ENCODE measurements at regions not wholly inside any gene's neighbourhood (a gene's known extent, or its start where the extent isn't known, plus 50 kb on each side); places are given as distances from the start of the nearest gene placed in this dataset.

GRCh38 chr2:5540856-5541255 is 151.3 kb upstream of the SOX11 start:
- DNase-seq (ENCODE audit: low read depth): no peak

- no peak for DNase-seq (ENCODE audit: low read depth)
Measured at GRCh38 chr2:5544205-5544786, 147.9 kb upstream of the SOX11 start.

- DNase-seq (ENCODE audit: low read depth): no peak
Measured at GRCh38 chr2:5546181-5546580, 146.0 kb upstream of the SOX11 start.

GRCh38 chr2:5548991-5549715 is 143.0 kb upstream of the SOX11 start:
- no peak for DNase-seq (ENCODE audit: low read depth)

- DNase-seq (ENCODE audit: low read depth): no peak
Measured at GRCh38 chr2:5549771-5550170, 142.4 kb upstream of the SOX11 start.

- no peak for DNase-seq (ENCODE audit: low read depth)
Measured at GRCh38 chr2:5555636-5556035, 136.5 kb upstream of the SOX11 start.

- no peak for DNase-seq (ENCODE audit: low read depth)
Measured at GRCh38 chr2:5561006-5561405, 131.2 kb upstream of the SOX11 start.

- DNase-seq (ENCODE audit: low read depth): no peak
Measured at GRCh38 chr2:5562426-5562825, 129.8 kb upstream of the SOX11 start.

GRCh38 chr2:5562865-5563264 is 129.3 kb upstream of the SOX11 start:
- DNase-seq (ENCODE audit: low read depth): no peak

- no peak for DNase-seq (ENCODE audit: low read depth)
Measured at GRCh38 chr2:5563411-5563810, 128.8 kb upstream of the SOX11 start.

GRCh38 chr2:5569256-5569655 is 122.9 kb upstream of the SOX11 start:
- no peak for DNase-seq (ENCODE audit: low read depth)

- DNase-seq (ENCODE audit: low read depth): no peak
Measured at GRCh38 chr2:5576015-5576414, 116.2 kb upstream of the SOX11 start.

- DNase-seq (ENCODE audit: low read depth): no peak
Measured at GRCh38 chr2:5587766-5588165, 104.4 kb upstream of the SOX11 start.

- DNase-seq (ENCODE audit: low read depth): no peak
Measured at GRCh38 chr2:5588601-5589000, 103.6 kb upstream of the SOX11 start.

GRCh38 chr2:5589183-5589582 is 103.0 kb upstream of the SOX11 start:
- DNase-seq (ENCODE audit: low read depth): no peak

GRCh38 chr2:5590886-5591285 is 101.3 kb upstream of the SOX11 start:
- DNase-seq (ENCODE audit: low read depth): no peak

- DNase-seq (ENCODE audit: low read depth): no peak
Measured at GRCh38 chr2:5592916-5593315, 99.3 kb upstream of the SOX11 start.

- no peak for DNase-seq (ENCODE audit: low read depth)
Measured at GRCh38 chr2:5594249-5594695, 97.9 kb upstream of the SOX11 start.

- no peak for DNase-seq (ENCODE audit: low read depth)
Measured at GRCh38 chr2:5596868-5597267, 95.3 kb upstream of the SOX11 start.

GRCh38 chr2:5598156-5598555 is 94.0 kb upstream of the SOX11 start:
- DNase-seq (ENCODE audit: low read depth): no peak

GRCh38 chr2:5609201-5609600 is 83.0 kb upstream of the SOX11 start:
- no peak for DNase-seq (ENCODE audit: low read depth)

- no peak for DNase-seq (ENCODE audit: low read depth)
Measured at GRCh38 chr2:5612666-5613065, 79.5 kb upstream of the SOX11 start.

GRCh38 chr2:5616019-5616418 is 76.2 kb upstream of the SOX11 start:
- DNase-seq (ENCODE audit: low read depth): no peak

- no peak for DNase-seq (ENCODE audit: low read depth)
Measured at GRCh38 chr2:5617358-5617757, 74.8 kb upstream of the SOX11 start.
